Myocyte (in vitro differentiated cells): ENCODE measurements at regions not wholly inside any gene's neighbourhood (a gene's known extent, or its start where the extent isn't known, plus 50 kb on each side); places are given as distances from the start of the nearest gene placed in this dataset.

Experiments
- DNase-seq: peaks from one replicate; pipeline ENCODE4 v3.0.0-alpha.2; 2012; ENCODE audit warnings: low read depth

DNA sequence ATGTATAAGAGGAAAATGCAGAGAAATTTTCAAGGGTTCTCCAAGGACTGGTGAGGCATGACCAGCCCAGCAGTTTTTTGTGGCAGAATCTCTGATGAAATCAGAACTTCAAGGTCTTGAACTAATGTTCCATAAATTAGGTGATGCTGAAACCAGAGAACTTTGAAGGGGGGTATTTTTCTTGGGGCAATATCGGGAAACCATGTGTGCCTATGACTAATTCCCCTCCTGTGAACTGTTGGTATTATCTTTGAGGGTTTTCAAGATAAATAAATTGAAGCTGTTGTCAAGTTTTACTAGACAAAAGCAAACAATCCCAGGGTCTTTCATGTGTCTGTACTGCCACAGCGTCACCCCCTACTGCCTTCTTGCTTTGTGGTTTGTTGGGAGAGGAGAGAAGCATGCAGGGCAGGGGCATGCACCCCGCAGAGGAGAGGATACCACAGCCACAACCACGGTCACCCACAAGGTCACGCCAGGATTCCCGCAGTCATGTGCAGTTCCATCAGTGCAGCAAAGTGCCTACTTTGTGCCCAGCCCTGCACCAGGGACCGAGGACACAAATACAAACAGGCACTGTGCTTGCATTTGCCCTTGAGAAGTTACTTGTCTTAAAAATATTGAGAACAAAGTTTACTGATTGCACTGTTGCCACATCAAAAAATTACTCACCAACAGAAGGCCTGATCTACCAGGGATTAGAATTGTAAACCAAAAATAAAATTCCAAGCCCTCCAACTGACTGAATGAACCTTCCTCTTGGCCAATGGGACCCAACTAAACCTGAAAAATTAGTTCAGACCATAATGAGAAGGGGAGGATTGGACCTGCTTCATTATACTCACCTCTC, 413.3 kb upstream of the TRIB2 start:
- peak; percentile 79 for DNase-seq

- DNase-seq: no peak
Measured at GRCh38 chr2:12304564-12305171, 412.1 kb upstream of the TRIB2 start.

DNA sequence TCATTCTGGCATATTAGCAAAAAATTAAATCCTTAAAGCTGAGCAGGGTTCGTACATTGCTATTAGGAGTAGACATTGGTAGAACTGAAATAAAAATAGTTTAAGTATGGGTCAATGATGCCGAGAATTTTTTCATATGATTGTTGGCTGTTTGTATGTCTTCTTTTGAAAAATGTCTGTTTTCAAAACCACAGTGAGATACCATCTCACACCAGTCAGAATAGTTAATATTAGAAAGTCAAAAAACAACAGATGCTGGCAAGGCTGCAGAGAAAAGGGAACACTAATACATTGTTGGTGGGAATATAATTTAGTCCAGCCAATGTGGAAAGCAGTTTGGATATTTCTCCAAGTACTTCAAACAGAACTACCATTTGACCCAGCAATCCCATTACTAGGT, 410.8 kb upstream of the TRIB2 start:
- no peak for DNase-seq

GRCh38 chr2:12310399-12310798, 406.3 kb upstream of the TRIB2 start:
- no peak for DNase-seq

GRCh38 chr2:12313445-12314126, 403.1 kb upstream of the TRIB2 start:
- no peak for DNase-seq

DNA sequence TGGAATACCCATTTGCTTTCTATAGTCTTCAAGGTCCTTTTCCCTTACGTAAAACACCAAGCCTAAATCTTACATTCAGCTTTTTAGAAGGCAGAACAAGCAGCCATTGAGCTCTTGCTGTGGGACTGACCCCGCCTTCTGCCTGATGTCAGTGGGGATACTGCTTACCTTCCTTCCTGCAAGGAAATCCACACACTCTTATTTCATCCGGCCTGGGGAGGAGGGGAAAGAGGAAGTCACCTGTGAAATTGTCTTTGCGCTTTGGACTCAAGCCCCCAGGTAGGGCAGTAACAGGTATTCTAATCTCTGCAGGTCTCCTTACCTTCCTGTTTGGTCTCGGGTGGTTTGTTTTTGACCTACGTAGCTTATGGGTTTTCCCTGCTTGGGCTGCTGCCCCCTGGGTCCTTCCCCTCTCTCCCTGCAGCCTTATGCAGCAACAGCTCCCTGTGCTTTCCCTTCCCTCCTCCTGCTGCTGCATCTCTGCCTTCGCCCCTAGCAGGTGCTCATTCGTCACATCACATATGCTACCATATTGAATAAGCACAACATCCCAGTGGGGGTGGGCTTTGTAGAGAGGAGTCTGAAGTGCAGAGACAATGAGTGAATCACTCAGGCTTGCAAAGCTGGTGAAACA, 402.5 kb upstream of the TRIB2 start:
- DNase-seq: no peak

DNA sequence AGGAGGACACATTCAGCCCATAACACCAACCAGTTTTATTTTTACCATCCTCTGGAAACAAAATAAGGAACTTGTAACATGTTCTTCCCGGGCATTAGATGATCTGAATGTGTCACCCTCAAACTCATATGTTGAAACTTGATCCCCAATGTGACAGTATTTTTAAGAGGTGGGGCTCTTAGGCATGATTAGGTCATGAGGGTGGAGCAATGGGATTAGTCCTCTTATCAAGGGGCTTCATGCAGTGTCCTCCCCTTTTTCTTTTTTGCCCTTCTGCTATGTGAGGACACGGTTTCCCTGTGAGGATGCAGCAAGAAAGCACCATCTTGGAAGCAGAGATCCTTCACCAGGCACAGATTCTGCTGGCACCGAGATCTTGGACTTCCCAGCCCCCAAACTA, 401.5 kb upstream of the TRIB2 start:
- DNase-seq: no peak

DNA sequence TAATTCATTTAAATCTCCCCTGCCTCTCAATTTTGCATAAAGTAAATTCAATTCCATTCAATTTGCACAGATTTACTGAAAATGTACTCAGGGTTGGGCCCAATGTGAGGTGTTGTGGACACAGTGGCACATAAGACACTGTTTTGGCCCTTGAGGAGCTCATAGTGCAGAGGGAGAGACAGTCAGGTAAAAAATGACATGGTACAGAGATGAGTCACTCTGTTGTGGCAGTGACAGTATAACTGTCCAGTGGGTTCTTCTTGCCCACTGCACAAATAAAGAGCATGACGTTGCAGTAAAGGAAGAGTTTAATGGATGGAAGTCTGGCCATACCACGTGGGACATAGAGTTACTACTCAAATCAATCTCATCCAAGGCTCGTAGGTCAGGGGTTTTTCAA, 400.3 kb upstream of the TRIB2 start:
- DNase-seq: no peak

DNA sequence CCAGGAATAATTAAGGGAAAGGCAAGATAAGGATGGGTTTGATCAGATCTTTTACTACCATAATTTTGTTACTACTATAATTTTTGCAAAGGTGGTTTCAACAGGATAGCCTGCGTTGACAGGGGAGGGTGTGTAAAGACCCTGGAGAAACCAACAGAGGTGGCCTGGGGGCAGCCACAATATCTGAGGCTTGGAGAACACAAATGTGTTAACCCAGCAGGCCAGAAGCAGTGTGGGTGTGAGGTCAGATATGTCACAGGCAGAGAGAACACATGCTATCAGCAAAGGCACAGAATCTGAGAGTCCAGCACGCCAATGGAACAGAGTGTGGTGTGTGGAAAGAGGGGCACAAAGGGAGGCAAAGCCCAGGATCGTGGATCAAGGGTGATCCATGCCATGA, 399.4 kb upstream of the TRIB2 start:
- DNase-seq: no peak

DNA sequence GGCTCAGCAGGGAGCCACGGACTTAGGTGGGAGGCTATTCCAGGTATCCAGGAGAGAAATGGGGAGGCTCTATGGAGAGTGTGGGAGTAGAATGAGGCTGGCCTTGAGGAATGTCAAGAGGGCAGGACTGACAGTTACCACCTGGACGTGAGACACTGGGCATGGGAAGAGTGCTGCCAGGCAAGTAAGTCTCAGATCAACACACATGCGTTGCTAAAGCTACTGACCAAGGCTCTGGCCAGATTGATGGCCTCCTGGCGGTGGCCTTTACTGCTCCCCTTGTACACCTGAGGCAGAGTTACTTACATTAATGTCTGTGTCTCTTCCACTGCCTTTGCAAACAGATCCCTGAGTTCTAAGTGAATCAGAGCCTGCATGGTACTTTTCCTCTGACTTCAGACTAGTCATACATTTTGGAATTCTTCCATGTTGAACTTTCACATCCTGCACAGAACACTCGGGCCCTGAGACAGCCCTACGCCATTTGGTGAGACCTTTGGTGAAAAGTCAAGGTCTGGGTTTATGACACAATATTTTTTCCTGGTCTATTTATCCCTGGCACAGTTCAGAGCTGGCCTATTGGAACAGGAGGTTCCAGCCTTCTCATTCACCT, 398.8 kb upstream of the TRIB2 start:
- peak; percentile 69 for DNase-seq

- DNase-seq: peak; percentile 75
Measured at GRCh38 chr2:12318427-12319057, 398.2 kb upstream of the TRIB2 start.

DNA sequence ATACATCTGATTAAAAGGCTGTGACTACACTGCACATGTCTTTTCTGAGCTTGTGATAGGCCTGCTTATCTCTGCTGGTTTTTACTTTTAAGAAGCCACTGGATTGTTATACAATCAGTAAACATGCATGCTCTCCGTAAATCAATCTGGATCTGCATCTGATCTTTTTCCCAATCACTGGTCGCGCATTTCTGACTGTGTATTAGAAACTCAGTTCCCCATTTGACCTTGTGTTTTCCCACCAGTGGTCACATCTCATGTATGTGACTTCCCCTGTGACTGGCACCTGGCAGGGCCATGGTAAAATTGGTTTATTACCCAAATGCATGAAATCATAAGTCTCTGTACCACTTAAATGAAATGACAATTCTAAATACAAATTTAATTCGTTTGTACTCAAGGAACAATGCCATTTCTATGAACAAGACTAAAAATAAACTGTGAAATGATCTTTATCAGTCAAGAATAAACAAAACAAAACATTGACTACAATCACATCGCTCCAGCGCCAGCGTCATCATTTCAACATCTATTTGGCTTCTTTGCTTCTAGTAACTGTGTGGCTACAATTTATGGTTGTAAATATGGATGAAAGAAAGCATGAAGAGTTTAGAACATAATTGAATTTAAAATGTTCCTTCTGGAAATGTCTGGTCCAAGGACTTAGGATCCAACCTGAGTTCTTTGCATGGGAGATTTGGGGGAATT, 396.6 kb upstream of the TRIB2 start:
- DNase-seq: no peak

DNA sequence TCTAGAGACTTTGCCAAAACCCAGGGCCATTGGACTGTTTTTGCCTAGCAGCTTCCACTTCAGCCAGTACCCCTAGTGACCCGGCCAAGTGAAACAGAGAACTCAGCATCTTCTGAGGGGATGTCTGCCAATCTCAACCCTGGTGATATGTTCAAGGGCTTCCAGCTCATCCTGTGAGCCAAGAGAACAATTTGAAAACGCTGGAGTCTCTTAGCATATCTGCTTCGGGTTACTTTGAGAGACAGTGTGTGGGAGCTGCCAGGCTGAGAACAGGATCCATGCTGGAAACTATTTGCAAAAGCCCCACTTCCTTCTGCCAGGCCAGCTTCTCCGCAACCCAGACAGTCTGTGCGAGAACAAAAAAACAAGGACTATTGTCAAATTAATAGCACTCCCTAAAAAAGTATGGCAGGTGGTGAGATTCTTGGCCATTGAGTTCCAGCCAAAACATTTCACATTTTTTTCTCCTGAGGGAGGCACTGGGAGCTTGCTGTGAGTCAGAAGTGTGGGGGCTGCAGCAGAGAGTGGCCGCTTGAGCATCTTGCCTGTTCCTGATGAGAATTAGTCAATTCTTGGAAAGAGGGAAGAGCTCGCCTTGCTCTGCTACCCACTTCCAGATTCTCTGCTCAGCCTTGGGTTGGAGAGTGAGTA, 395.6 kb upstream of the TRIB2 start:
- DNase-seq: peak; percentile 90

- no peak for DNase-seq
Measured at GRCh38 chr2:12321886-12322285, 394.9 kb upstream of the TRIB2 start.

- peak; percentile 64 for DNase-seq
Measured at GRCh38 chr2:12325806-12326205, 390.9 kb upstream of the TRIB2 start.

- DNase-seq: no peak
Measured at GRCh38 chr2:12326449-12327190, 390.1 kb upstream of the TRIB2 start.

DNA sequence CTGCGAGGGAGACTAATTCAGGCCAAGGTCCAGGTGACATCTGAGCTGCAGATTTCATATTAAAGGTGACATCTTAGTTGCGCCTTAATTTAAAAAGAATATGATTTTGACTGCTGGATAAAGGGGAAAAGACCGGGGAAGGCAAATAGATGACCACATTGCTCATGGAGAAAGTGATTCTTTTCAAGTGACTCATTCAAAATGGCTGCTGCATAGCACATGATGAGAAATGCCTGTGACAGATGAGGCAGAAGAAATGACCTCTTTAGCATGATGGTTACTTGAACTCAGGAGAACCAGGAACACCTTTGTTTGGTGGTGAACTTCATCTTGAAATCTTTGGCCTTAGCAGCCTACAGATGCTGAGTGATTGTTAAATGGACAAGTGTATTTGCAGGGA, 385.8 kb upstream of the TRIB2 start:
- DNase-seq: no peak

DNA sequence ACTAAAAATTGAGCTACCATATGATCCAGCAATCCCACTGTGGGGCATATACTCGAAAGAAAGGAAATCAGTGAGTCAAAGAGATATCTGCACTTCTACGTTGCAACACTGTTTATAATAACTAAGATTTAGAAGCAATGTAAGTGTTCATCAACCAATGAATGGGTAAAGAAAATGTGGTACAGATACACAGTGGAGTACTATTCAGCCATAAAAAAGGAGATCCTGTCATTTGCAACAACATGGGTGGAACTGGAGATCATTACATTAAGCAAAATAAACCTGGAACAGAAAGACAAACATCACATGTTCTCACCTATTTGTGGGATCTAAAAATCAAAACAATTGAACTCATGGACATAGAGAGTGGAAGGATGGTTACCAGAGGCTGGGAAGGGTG, 385.0 kb upstream of the TRIB2 start:
- no peak for DNase-seq

DNA sequence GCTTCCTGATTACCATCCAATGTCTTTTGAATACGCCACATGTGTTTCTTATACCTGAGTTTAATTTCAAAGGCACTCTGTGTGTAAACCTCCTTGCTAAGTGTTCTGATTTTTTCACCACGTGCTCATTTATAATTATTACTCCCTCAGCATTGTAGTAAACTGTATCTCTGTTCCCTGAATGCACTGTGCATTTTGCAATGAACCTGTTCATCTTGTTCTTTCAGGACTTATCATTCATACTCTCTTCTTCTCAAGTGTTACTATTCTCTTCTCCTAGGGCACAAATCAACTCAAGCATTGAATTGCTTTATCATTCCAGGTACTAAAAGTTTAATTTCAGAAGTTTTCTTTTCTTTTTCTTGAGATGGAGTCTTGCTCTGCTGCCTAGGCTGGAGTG, 383.4 kb upstream of the TRIB2 start:
- no peak for DNase-seq
